ENCODE measurements at regions not wholly inside any gene's neighbourhood (a gene's known extent, or its start where the extent isn't known, plus 50 kb on each side); places are given as distances from the start of the nearest gene placed in this dataset.

DNA sequence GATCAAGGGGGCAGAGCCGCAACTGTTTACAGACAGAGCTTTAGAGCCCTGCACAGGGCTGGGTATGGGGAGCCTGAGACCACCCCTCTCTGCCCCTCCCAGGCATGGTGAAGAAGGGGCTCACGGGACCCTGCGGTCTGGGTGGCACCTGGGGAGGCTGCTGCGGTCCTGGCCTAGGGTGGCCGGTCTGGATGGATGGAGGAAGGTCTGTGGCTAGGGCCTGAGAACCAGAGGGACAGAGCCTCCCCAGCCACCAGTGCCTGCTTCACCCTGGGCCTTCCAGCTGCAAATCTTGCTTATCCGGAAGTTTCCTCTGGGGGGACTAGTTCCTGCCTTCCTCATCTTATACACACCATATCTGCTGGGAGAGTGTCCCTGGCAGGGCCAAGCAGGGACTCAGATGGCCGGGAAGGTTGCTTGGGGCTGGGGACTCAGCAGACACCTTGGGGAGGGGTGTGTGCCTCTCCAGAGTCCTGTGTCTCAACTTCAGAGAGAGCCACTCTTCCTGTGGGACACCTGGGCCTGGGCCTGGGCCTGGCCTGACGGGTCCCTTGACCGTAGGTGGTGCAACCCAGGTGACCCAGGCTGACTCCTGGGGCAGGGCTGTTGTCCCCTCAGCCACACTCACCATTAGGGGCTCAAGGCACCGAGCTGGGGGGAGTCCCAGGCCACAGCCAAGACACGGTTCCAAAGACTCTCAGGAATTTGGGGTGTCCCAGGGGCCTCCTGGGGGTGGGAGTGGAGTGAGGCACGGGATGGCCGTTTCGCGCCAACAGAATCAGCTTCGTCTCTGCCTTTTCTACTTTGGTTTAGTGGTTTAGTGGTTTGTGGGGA, 52.0 kb upstream of the ACTRT2 start:
- H3K27ac ChIP-seq: no peak overlapping the region
- H3K9me3 ChIP-seq (ENCODE audit: control insufficient read depth, low read length): no peaks in the 10 kb centered on the region
- no peaks in the 10 kb centered on the region for H3K79me2 ChIP-seq
- H3K36me3 ChIP-seq (ENCODE audit: control insufficient read depth, insufficient read depth, low read length): no peaks in the 10 kb centered on the region
- H2AFZ ChIP-seq: no peak overlapping the region
- no peaks in the 10 kb centered on the region for H3K27me3 ChIP-seq (ENCODE audit: control insufficient read depth, insufficient read depth, low read length)
- TF ChIP-seq, protein P1, sequence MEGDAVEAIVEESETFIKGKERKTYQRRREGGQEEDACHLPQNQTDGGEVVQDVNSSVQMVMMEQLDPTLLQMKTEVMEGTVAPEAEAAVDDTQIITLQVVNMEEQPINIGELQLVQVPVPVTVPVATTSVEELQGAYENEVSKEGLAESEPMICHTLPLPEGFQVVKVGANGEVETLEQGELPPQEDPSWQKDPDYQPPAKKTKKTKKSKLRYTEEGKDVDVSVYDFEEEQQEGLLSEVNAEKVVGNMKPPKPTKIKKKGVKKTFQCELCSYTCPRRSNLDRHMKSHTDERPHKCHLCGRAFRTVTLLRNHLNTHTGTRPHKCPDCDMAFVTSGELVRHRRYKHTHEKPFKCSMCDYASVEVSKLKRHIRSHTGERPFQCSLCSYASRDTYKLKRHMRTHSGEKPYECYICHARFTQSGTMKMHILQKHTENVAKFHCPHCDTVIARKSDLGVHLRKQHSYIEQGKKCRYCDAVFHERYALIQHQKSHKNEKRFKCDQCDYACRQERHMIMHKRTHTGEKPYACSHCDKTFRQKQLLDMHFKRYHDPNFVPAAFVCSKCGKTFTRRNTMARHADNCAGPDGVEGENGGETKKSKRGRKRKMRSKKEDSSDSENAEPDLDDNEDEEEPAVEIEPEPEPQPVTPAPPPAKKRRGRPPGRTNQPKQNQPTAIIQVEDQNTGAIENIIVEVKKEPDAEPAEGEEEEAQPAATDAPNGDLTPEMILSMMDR (IDR thresholded peaks at IDR 0.05): no peak
- H3K4me1 ChIP-seq: no peaks in the 10 kb centered on the region
- H3K4me3 ChIP-seq (ENCODE audit: low read depth, low read length): no peak overlapping the region
- no peak overlapping the region for H3K4me2 ChIP-seq (ENCODE audit: low read length)
- no peak overlapping the region for H3K9ac ChIP-seq

DNA sequence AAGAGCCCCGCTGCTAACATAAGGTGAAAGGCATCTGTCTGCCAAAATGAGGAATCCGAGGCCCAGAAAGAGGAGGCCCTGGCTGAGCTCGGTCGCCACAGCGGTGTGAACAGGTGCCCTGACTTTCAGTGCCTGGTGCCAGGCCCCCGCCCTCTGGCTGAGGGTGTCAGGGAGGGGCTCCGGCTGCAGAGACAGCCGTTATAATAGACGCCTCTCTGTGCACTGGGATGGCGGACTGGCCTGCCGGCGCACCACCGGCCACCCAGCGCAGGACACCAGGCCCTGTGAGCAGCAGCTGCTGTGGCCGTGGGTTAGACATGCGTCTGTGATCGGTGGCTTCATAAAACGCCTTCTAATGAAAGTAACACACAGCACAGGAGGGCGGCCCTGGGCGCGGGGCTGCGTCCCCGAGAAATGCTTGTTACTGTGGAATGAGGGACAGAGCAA, 51.4 kb upstream of the ACTRT2 start:
- no peak overlapping the region for H2AFZ ChIP-seq
- TF ChIP-seq, protein P1 (IDR thresholded peaks at IDR 0.05): no peak
- no peaks in the 10 kb centered on the region for H3K36me3 ChIP-seq (ENCODE audit: control insufficient read depth, insufficient read depth, low read length)
- no peaks in the 10 kb centered on the region for H3K9me3 ChIP-seq (ENCODE audit: control insufficient read depth, low read length)
- no peaks in the 10 kb centered on the region for H3K27me3 ChIP-seq (ENCODE audit: control insufficient read depth, insufficient read depth, low read length)
- H3K4me2 ChIP-seq (ENCODE audit: low read length): no peak overlapping the region
- H3K4me3 ChIP-seq (ENCODE audit: low read depth, low read length): no peak overlapping the region
- no peaks in the 10 kb centered on the region for H3K4me1 ChIP-seq
- no peaks in the 10 kb centered on the region for H3K79me2 ChIP-seq
- H3K9ac ChIP-seq: no peak overlapping the region
- no peak overlapping the region for H3K27ac ChIP-seq

DNA sequence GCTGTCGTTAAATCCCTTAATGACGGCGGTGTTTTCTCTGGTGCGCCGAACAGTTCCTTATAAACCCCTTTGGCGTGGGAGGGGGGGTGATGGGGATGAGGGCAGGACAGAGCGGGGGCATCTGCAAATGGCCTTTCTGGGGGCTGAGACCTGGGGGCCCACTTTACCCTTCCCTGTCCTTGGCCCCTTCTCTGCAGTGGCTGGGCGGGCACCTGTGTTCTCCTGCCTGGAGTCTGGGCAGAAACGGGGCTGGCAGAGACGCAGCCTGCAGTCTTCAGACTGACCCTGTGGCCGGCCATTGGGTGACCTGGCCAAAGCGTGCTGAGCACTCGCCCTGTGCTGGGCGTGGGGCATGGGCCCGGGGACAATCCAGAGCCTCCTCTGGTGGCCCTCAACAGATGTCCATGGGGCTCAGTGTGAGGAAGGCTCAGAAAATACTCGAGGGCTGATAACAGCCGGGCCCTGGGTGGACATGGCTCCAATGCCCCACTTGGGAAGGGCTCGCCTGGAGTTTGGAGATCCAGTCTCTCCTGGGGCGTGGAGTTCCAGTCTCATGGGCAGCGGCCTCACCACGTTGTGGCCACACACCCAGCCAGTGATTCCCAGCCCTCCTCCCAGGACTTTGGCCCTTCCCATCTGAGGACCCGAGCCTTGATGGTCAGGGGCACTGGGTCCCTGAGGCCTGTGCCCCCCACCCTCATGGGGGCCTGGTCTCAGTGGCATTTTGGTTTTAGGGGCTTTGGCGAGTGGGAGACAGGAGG, 50.8 kb upstream of the ACTRT2 start:
- TF ChIP-seq, protein P1 (IDR thresholded peaks at IDR 0.05): no peak
- H2AFZ ChIP-seq: no peak overlapping the region
- no peak overlapping the region for H3K4me2 ChIP-seq (ENCODE audit: low read length)
- no peak overlapping the region for H3K4me3 ChIP-seq (ENCODE audit: low read depth, low read length)
- no peaks in the 10 kb centered on the region for H3K4me1 ChIP-seq
- H3K36me3 ChIP-seq (ENCODE audit: control insufficient read depth, insufficient read depth, low read length): no peaks in the 10 kb centered on the region
- H3K9ac ChIP-seq: no peak overlapping the region
- no peak overlapping the region for H3K27ac ChIP-seq
- no peaks in the 10 kb centered on the region for H3K9me3 ChIP-seq (ENCODE audit: control insufficient read depth, low read length)
- H3K27me3 ChIP-seq (ENCODE audit: control insufficient read depth, insufficient read depth, low read length): no peaks in the 10 kb centered on the region
- H3K79me2 ChIP-seq: no peaks in the 10 kb centered on the region

DNA sequence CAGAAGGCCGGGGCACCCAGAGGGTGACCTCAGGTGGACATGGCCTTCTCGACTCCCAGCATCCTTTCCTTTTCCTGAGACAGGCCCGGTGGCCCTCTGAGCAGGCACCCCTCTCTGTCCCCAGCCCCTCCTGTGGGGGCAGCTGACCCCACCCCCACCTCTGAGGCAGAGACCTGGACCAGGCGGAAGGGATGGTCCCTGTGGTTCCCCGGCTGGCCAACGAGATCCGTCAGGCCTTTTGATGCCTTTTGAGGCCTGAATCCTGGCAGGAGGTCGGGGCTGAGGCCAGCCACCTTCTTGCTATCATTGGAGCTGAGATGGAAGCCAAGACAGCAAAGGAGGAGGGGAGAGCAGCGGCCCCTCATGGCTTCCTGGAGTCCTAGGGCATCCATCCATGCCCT, 50.2 kb upstream of the ACTRT2 start:
- H3K27me3 ChIP-seq (ENCODE audit: control insufficient read depth, insufficient read depth, low read length): no peaks in the 10 kb centered on the region

More for the DNA sequence above, 50.2 kb upstream of the ACTRT2 start:
- Histone ChIP-seq H3K4me3 (ENCODE audit: low read depth, low read length) (no peak overlapping the region), H3K9me3 (ENCODE audit: control insufficient read depth, low read length) (no peaks in the 10 kb centered on the region), H3K36me3 (ENCODE audit: control insufficient read depth, insufficient read depth, low read length) (no peaks in the 10 kb centered on the region), H3K4me2 (ENCODE audit: low read length) (no peak overlapping the region), H3K27ac (no peak overlapping the region), H3K79me2 (no peaks in the 10 kb centered on the region), H3K4me1 (no peaks in the 10 kb centered on the region), H2AFZ (no peak overlapping the region), H3K9ac (no peak overlapping the region)
- TF ChIP-seq, protein P1 (IDR thresholded peaks at IDR 0.05): no peak
